NCI-H526 (cell line): ENCODE measurements at regions not wholly inside any gene's neighbourhood (a gene's known extent, or its start where the extent isn't known, plus 50 kb on each side); places are given as distances from the start of the nearest gene placed in this dataset.
"Not testable (repeated sequence)": the region's sequence is repeated elsewhere in the genome, so short reads cannot be mapped to it uniquely, and the experiment has no call there.

Experiments used
- DNase-seq, 2 experiments: peaks; one replicate each; lab custom pipeline; 2025; lab: John Stamatoyannopoulos, UW

DNA sequence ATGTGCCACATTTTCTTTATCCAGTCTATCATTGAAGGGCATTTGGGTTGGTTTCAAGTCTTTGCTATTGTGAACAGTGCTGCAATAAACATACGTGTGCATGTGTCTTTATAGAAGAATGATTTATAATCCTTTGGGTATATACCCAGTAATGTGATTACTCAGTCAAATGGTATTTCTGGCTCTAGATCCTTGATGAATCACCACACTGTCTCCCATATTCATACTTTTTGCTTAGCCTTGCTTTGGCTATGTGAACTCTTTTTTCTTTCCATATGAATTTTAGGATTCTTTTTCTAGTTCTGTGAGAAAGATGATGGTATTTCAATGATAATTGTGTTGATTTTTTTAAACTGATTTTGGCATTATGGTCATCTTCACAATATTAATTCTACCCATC is 530.1 kb downstream of the SLC6A15 start:
- DNase-seq, result not testable (repeated sequence)

- DNase-seq, result no peak
Observed at GRCh38 chr12:84376320-84376719, 536.3 kb downstream of the SLC6A15 start.

DNA sequence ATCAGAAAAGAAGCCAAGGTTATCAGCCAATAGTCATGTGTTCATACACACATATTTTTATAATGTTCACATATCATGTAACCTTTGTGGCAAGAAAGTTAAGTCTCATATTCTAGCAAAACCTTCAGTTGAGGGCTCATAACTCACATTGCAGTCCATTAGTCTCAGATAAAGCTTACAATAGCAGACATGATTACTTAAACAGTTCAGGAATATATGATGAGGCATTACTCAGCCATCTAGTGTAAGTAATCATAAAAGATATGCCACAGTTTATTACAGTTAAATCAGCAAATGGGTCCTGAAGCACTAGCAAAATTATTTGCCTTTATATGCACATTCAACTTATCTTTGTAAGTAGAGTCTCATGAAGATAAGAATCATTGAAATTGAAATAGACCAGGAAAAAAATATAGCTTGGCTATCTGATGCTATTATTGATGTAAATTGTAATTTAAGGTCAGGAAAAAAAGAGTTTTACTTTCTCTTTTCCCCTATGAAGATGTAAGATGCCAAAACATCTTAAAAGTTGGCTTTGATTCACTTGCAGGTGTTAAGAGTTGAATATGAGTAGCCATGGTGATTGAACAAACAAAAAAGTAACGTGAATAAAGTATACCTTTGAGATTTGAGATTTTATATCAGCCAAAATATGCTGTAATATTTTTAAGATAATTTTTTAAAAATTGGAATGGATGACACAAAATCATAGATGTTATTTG is 537.0 kb downstream of the SLC6A15 start:
- DNase-seq, result no peak

DNA sequence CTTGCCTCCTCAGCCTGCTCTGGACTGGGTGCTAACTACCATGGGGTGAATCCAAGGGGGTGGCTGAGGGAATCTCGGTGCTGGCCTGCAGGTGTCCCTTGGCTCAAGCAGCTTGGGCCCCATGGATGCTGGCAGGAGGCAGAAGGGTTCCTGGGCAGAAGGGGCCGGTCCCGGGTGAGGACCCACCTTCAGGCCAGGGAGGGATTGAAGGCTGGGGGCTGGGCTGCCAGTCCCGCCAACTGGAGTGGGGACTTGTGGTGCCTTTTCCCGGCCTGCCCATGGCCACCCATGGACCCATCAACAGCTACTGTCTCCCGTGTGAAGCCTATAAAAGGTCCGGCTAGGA is 550.1 kb downstream of the SLC6A15 start:
- DNase-seq, result no peak

GRCh38 chr12:84361651-84362551 is 550.7 kb downstream of the SLC6A15 start:
- DNase-seq, result no peak

- no peak for DNase-seq
Observed at GRCh38 chr12:84357314-84357713, 555.3 kb downstream of the SLC6A15 start.

GRCh38 chr12:84356224-84356623 is 556.4 kb downstream of the SLC6A15 start:
- DNase-seq, result no peak

- DNase-seq, result no peak
Observed at GRCh38 chr12:84355561-84355960, 557.0 kb downstream of the SLC6A15 start.

DNA sequence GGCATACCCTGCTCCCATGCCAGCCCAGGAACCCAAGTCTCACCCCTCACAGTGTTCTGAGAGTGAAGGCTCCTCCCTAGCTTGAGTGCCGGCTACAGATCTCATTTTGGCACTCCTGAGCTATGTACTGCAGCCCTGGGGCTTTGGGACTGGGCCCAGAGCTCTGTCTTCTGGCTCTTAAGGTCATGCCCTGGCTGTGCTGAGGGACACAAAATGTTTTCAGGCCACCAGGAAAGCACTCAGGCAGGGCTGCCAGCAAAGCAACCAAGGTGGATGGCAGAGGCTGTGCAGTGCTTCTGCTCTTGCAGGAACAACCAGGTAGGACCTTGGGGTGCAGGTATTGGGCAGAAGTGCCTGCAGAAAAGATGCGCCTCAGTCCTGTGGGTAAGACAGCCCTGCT is 564.0 kb downstream of the SLC6A15 start:
- DNase-seq, result no peak

DNA sequence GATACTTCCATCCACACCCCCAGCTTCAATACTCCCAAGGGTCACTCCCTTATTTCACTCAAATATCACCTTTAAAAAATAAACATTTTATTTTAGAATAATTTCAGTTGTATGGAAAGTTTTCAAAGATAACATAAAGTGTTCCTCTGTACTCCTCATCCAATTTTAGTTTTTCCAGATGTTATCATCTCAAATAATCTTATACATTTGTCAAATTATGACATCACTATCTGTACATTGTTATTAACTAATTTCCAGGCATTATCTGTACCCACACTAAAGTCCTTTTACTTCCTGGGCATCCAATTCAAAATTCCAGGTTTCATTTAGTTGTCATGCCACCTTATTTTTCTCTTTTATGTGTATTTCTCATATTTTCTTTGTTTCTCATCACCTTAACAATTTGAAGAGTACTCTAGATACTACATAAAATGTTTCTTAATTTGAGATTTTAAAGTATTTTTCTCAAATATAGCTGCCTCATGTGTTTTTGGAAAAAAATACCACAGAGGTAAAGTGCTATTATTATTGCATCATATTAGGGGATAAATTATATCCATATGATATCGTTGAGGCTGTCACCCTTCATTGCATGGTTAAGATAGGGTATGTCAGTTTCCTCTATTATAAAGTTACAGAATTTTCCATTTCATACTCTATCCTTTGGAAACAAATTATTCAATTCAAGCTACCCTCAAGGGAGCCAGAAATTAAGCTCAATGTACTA is 571.0 kb downstream of the SLC6A15 start:
- no peak for DNase-seq

DNA sequence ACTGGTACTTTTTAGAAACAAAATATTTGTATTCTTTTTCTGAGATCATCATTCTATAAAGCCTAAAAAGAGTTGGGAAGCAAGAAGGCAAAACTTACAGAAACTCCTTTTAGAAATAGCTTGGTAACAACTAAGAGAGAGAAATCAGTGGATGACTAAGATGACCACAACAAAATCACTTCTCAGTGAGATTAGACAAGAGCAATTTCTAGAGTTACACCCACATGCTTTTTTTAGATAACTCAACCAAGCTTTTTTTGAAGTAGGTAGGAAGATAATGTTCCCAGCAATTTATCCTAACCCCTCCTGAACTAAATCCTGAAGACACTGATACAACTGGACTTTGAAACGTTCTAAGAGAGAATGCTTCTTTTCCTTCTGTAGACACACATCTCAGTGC is 576.4 kb downstream of the SLC6A15 start:
- DNase-seq, result no peak

DNA sequence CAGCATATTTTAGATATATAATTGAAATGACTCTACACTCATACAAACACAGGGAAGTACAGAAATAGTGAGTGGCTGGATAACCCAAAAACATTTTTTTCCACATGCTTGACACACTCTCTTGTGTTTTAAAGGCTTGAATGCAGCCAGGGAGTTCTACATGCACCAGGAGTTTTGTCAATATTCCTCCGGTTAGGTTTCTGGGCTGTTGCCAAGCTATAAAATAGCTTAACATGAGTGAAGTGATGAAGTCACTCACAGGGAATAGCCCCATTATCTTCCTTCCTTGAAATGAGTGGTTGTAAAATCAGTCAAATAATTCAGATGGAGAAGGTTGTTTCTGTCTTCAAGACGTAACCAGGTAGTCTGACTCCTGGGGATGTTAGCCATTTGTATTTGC is 582.7 kb downstream of the SLC6A15 start:
- DNase-seq, result no peak

- no peak for DNase-seq
Observed at GRCh38 chr12:84315926-84316325, 596.7 kb downstream of the SLC6A15 start.

DNA sequence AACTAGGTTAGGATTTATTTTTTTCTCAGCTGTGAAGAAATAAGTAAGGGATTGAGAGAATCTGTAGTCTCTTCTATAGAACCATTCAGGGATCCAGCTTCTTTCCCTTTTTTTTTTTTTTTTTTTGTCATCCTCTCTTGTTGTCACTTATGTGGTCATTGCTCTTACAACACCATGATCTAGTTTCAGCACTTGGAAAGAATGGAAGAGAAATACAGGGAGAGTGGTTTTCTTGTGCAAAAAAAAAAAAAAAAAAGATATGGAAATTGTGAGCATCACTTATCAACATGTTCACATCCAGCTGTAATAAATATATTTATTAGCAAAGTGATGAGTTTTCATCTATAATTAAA is 599.3 kb downstream of the SLC6A15 start:
- no peak for DNase-seq

DNA sequence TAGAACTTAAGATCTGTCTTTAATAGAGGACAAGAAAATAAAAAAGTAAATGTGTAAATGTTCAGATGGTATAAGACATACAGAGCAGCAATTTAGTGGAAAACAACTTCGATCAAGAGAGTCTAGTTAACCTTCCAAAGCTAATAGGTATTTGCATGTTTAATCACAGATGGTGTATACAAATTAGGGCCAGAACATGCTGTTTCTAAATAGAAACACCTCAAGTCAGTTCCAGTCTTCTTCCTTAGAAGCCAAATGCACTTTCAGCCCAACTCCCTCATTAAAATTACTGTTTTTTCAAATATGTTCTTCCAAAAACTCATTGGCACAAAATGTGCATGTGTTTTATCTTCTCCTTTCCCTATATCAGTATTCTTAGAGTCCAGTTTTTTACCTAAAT is 604.4 kb downstream of the SLC6A15 start:
- peak; percentile 7 to 11 for DNase-seq

DNA sequence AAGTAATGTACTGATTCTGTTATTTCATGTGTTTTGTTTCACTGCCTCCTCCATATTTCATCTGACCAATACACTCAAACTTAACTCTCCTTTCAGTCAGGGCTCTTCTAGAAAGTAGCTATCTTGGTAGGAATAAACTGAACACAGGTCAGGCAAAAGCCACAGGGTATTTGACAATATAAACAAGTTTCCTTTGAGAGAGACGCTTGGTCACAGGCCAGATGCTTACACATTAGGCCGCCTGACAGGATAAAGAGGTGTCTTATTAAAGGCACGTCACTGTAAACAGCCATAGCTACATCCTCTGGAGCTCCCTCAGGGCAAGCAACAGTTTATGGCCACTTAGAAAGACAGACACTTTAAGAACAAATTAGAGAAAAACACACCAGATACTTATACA is 607.5 kb downstream of the SLC6A15 start:
- DNase-seq, result no peak

GRCh38 chr12:84294246-84294645 is 618.4 kb downstream of the SLC6A15 start:
- DNase-seq, result no peak

GRCh38 chr12:84290168-84290567 is 622.4 kb downstream of the SLC6A15 start:
- DNase-seq, result no peak

DNA sequence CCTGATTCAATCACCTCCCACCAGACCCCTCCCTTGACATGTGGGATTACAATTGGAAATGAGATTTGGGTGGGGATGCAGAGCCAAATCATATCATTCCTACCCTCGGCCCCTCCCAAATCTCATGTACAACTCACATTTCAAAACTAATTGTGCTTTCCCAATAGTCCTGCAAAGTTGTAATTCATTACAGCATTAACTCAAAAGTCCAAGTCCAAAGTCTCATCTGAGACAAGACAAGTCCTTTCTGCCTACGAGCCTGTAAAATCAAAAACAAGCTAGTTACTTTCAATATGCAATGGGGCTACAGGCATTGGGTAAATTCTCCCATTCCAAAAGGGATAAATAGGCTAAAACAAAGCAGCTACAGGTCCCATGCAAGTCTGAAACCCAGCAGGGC is 634.6 kb downstream of the SLC6A15 start:
- DNase-seq, result no peak

DNA sequence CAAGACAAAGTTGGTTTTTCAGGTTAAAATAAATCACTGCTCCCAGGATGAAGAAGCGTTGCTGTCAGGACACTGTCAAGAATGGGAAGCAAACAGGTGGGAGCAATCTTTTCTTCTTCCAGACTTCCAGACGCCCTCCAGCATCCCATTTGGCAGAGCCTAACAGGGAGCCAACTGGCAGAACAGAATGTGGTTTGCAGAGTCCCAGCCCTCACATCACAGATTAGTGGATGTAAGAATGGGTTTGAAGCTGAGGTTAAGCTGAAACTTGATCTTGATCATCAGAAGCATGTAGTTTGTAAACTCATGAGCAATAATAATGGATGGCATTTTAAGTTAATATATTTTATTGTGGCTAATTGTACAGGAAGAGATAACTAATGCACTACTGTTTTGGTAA is 636.4 kb downstream of the SLC6A15 start:
- DNase-seq, result no peak

GRCh38 chr12:84272324-84272723 is 640.3 kb downstream of the SLC6A15 start:
- DNase-seq, result no peak

GRCh38 chr12:84270470-84271140 is 642.0 kb downstream of the SLC6A15 start:
- DNase-seq, result no peak
